ENCODE measurements at regions not wholly inside any gene's neighbourhood (a gene's known extent, or its start where the extent isn't known, plus 50 kb on each side); places are given as distances from the start of the nearest gene placed in this dataset.
A peak's percentile ranks its signal among the peaks of the same experiment; 100 is the strongest.

GRCh38 chr7:33667196-33667595, 238.1 kb upstream of the BMPER start:
- no peak overlapping the region for H2AFZ ChIP-seq (ENCODE audit: insufficient read depth, low read depth, low read length, poor library complexity, severe bottlenecking)
- Mint-ChIP-seq H3K4me1 (peaks cover 11% of the 10 kb centered on the region), H3K4me3 (no peak overlapping the region), H3K9me3 (peaks cover 0 to 3% (median 0%) of the 10 kb centered on the region in 7 donors), H3K27ac (no peak overlapping the region), H3K36me3 (no peaks in the 10 kb centered on the region), H3K27me3 (ENCODE audit: low read depth in 3 of 3) (peaks cover 0 to 3% (median 2%) of the 10 kb centered on the region in 3 donors)
- H3K79me2 ChIP-seq (ENCODE audit: insufficient read depth, low read length): no peaks in the 10 kb centered on the region
- no peaks in the 10 kb centered on the region for H3K4me1 ChIP-seq (ENCODE audit: control insufficient read depth in 1 of 2, insufficient read depth in 2 of 2, low read length in 2 of 2)
- no peaks in the 10 kb centered on the region for H3K36me3 ChIP-seq (replicated peaks in 1 of 2; ENCODE audit: control insufficient read depth in 1 of 2, insufficient read depth in 2 of 2, low read length in 2 of 2)
- no peaks in the 10 kb centered on the region for H3K27me3 ChIP-seq (ENCODE audit: control insufficient read depth in 2 of 2, insufficient read depth in 2 of 2, low read length in 2 of 2)
- H3K27ac ChIP-seq (ENCODE audit: low read depth in 1 of 2, low read length in 2 of 2): no peak overlapping the region
- TF ChIP-seq CTCF (IDR thresholded peaks at IDR 0.05): no peak
- DNase-seq: no peak
- H4K20me1 ChIP-seq (ENCODE audit: insufficient read depth, low read length): no peaks in the 10 kb centered on the region
- H3K4me2 ChIP-seq (replicated peaks; ENCODE audit: extremely low read depth, low read length, poor library complexity, severe bottlenecking): no peak overlapping the region
- no peak overlapping the region for H3K9ac ChIP-seq (ENCODE audit: insufficient read depth, low read length, poor library complexity, severe bottlenecking)
- intact Hi-C loops (cut with micrococcal nuclease): no loop called here
- no peaks in the 10 kb centered on the region for H3K9me3 ChIP-seq (replicated peaks in 1 of 2; ENCODE audit: control insufficient read depth in 1 of 2, insufficient read depth in 1 of 2, low read length in 2 of 2)
- no peak overlapping the region for H3K4me3 ChIP-seq (replicated peaks in 1 of 3; ENCODE audit: low read depth in 2 of 3, low read length in 3 of 3)

- H3K36me3 ChIP-seq (replicated peaks in 1 of 2; ENCODE audit: control insufficient read depth in 1 of 2, insufficient read depth in 2 of 2, low read length in 2 of 2): no peaks in the 10 kb centered on the region
- no peaks in the 10 kb centered on the region for H4K20me1 ChIP-seq (ENCODE audit: insufficient read depth, low read length)
- Mint-ChIP-seq H3K36me3 (no peaks in the 10 kb centered on the region), H3K4me3 (no peak overlapping the region), H3K9me3 (peaks cover 0 to 2% (median 0%) of the 10 kb centered on the region in 7 donors), H3K27ac (peak overlapping the region in 1 of 7 donors; percentile 51), H3K27me3 (ENCODE audit: low read depth in 3 of 3) (peaks cover 0 to 3% (median 2%) of the 10 kb centered on the region in 3 donors), H3K4me1 (peaks cover 12% of the 10 kb centered on the region)
- no peak for TF ChIP-seq CTCF (IDR thresholded peaks at IDR 0.05)
- no peaks in the 10 kb centered on the region for H3K4me1 ChIP-seq (ENCODE audit: control insufficient read depth in 1 of 2, insufficient read depth in 2 of 2, low read length in 2 of 2)
- no peaks in the 10 kb centered on the region for H3K27me3 ChIP-seq (ENCODE audit: control insufficient read depth in 2 of 2, insufficient read depth in 2 of 2, low read length in 2 of 2)
- WGBS (ENCODE audit: insufficient coverage): 90% methylated on average over 2 of the region's 5 CpGs
- H3K9ac ChIP-seq (ENCODE audit: insufficient read depth, low read length, poor library complexity, severe bottlenecking): no peak overlapping the region
- intact Hi-C loops (cut with micrococcal nuclease): no loop called here
- H3K79me2 ChIP-seq (ENCODE audit: insufficient read depth, low read length): no peaks in the 10 kb centered on the region
- H3K9me3 ChIP-seq (replicated peaks in 1 of 2; ENCODE audit: control insufficient read depth in 1 of 2, insufficient read depth in 1 of 2, low read length in 2 of 2): no peaks in the 10 kb centered on the region
- no peak overlapping the region for H3K27ac ChIP-seq (ENCODE audit: low read depth in 1 of 2, low read length in 2 of 2)
- H3K4me2 ChIP-seq (replicated peaks; ENCODE audit: extremely low read depth, low read length, poor library complexity, severe bottlenecking): no peak overlapping the region
- H2AFZ ChIP-seq (ENCODE audit: insufficient read depth, low read depth, low read length, poor library complexity, severe bottlenecking): no peak overlapping the region
- no peak overlapping the region for H3K4me3 ChIP-seq (replicated peaks in 1 of 3; ENCODE audit: low read depth in 2 of 3, low read length in 3 of 3)
- no peak for DNase-seq
Observed at GRCh38 chr7:33669251-33669670, 236.1 kb upstream of the BMPER start.
